Ishikawa (cell line): ENCODE measurements at regions not wholly inside any gene's neighbourhood (a gene's known extent, or its start where the extent isn't known, plus 50 kb on each side); places are given as distances from the start of the nearest gene placed in this dataset.

Source experiments
- CEBPB ChIP-seq: IDR thresholded peaks from 2 replicates; pipeline ENCODE4 v1.6.1; 2012
- CREB1 ChIP-seq: IDR thresholded peaks from 2 replicates; pipeline ENCODE4 v1.6.1; 2012; ENCODE audit warnings: low read depth
- EGR1 ChIP-seq: IDR thresholded peaks from 2 replicates; pipeline ENCODE4 v1.6.1; 2012
- EP300 ChIP-seq: IDR thresholded peaks from 2 replicates; pipeline ENCODE4 v1.6.1; 2012; ENCODE audit warnings: borderline replicate concordance
- FOXM1 ChIP-seq: IDR thresholded peaks from 2 replicates; pipeline ENCODE4 v1.6.1; 2012; ENCODE audit warnings: low read depth, borderline replicate concordance
- NFIC ChIP-seq: IDR thresholded peaks from 2 replicates; pipeline ENCODE4 v1.6.1; 2012
- RAD21 ChIP-seq: IDR thresholded peaks from 2 replicates; pipeline ENCODE4 v1.6.1; 2012; ENCODE audit warnings: low read depth
- TAF1 ChIP-seq: IDR thresholded peaks from 2 replicates; pipeline ENCODE4 v1.6.1; 2012; ENCODE audit warnings: low read depth, mild to moderate bottlenecking
- TCF12 ChIP-seq: IDR thresholded peaks from 2 replicates; pipeline ENCODE4 v1.6.1; 2012; ENCODE audit warnings: low read depth
- TEAD4 ChIP-seq: IDR thresholded peaks from 2 replicates; pipeline ENCODE4 v1.6.1; 2012
- YY1 ChIP-seq: IDR thresholded peaks from 2 replicates; pipeline ENCODE4 v1.6.1; 2012; ENCODE audit warnings: low read depth
- ZBTB7A ChIP-seq: IDR thresholded peaks from 2 replicates; pipeline ENCODE4 v1.6.1; 2012; ENCODE audit warnings: low read depth
- TF ChIP-seq, protein P1 (sequence below): IDR thresholded peaks from 2 replicates; pipeline ENCODE4 v1.6.1; 2012
- TF ChIP-seq, protein P2 (sequence below): IDR thresholded peaks from 2 replicates; pipeline ENCODE4 v1.6.1; 2012; ENCODE audit warnings: low read depth, mild to moderate bottlenecking
- TF ChIP-seq, protein P3 (sequence below): IDR thresholded peaks from 2 replicates; pipeline ENCODE4 v1.6.1; 2012

DNA sequence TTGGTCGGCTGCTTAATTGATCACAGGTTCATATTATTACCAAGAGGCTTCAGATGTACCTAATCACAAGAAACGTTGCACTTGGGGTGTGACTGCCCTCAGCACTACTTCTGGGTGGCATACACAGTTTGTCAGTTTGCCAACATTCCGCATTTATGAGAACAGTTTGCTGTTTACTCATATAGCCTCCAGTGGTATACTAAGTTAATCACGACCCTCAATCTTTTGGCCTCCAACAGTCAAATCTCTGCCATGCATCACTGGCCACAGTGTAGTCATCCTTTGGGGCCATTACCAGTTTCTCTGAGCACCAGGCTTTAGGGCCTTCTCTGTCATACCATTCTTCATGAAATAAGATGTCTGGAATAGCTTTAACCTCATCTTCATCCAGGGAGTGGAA, 62.8 kb upstream of the BCL9 start:
- TF ChIP-seq CEBPB (no peak), EP300 (no peak), TAF1 (no peak), ZBTB7A (no peak), FOXM1 (no peak), EGR1 (no peak), TCF12 (no peak), CREB1 (no peak), TEAD4 (no peak), RAD21 (no peak), NFIC (no peak), YY1 (no peak)
- TF ChIP-seq, protein P1, sequence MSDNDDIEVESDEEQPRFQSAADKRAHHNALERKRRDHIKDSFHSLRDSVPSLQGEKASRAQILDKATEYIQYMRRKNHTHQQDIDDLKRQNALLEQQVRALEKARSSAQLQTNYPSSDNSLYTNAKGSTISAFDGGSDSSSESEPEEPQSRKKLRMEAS, result no peak
- TF ChIP-seq, protein P2, sequence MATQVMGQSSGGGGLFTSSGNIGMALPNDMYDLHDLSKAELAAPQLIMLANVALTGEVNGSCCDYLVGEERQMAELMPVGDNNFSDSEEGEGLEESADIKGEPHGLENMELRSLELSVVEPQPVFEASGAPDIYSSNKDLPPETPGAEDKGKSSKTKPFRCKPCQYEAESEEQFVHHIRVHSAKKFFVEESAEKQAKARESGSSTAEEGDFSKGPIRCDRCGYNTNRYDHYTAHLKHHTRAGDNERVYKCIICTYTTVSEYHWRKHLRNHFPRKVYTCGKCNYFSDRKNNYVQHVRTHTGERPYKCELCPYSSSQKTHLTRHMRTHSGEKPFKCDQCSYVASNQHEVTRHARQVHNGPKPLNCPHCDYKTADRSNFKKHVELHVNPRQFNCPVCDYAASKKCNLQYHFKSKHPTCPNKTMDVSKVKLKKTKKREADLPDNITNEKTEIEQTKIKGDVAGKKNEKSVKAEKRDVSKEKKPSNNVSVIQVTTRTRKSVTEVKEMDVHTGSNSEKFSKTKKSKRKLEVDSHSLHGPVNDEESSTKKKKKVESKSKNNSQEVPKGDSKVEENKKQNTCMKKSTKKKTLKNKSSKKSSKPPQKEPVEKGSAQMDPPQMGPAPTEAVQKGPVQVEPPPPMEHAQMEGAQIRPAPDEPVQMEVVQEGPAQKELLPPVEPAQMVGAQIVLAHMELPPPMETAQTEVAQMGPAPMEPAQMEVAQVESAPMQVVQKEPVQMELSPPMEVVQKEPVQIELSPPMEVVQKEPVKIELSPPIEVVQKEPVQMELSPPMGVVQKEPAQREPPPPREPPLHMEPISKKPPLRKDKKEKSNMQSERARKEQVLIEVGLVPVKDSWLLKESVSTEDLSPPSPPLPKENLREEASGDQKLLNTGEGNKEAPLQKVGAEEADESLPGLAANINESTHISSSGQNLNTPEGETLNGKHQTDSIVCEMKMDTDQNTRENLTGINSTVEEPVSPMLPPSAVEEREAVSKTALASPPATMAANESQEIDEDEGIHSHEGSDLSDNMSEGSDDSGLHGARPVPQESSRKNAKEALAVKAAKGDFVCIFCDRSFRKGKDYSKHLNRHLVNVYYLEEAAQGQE, result no peak
- TF ChIP-seq, protein P3, sequence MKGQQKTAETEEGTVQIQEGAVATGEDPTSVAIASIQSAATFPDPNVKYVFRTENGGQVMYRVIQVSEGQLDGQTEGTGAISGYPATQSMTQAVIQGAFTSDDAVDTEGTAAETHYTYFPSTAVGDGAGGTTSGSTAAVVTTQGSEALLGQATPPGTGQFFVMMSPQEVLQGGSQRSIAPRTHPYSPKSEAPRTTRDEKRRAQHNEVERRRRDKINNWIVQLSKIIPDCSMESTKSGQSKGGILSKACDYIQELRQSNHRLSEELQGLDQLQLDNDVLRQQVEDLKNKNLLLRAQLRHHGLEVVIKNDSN, result no peak

DNA sequence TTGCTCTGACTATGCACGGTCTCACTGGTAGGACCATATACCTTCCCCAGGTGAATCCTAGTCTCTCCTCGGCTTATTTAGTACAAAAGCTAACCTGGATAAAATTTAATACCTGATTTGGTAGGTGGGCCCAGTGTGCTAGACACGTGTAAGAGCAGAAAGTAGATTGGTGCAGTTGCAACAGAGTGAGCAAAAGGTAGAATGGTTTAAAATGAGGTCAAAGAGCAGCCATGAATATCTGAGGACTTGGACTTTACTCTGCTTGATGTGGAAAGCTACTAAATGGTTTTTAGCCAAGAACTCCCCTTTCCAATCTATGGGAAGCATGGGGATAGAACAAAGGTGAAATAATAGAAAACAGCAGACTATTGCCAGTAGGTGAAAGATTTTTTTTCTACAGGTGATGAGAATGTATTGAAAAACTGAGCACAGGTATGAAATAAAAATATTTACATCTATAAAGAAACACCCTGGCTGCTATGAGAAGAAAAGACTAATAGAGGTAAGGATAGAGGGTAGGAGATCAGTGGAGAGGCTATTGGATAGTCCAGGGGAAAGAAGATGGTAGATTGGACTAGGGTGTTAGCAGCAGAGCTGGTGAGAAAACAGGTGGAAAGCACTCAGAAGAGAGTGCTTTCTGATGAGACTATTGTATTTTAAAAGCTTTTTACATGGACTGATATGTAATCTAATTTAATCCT, 61.3 kb upstream of the BCL9 start:
- TF ChIP-seq TAF1 (no peak), NFIC (no peak), CREB1 (no peak), RAD21 (no peak), EGR1 (no peak), TCF12 (no peak), CEBPB (no peak)
- TF ChIP-seq, protein P2, result no peak
- TF ChIP-seq, protein P3, result no peak

DNA sequence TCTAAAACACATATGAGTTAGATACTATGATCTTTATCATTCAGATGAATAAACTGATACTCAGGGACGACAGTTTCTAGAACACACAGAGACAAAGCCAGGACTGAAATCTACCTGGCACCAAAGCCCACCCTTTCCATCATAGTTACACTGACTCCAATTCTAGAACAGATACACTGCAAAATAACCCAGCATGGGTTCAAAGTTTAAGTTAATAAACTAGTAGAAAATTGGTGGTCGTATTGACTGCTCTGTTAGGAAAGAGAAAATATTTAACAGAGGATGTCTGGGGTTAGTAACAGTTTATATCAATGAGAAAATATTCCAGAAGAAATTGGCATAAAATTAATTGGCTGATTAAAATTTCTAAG, 60.8 kb upstream of the BCL9 start:
- TF ChIP-seq CEBPB, result no peak
- TF ChIP-seq EGR1, result no peak
- TF ChIP-seq TAF1, result no peak
- no peak for TF ChIP-seq YY1
- no peak for TF ChIP-seq NFIC
- TF ChIP-seq, protein P1, result no peak
- TF ChIP-seq, protein P2, result no peak
- no peak for TF ChIP-seq TCF12
- TF ChIP-seq RAD21, result no peak
- TF ChIP-seq TEAD4, result no peak
- TF ChIP-seq, protein P3, result no peak
- no peak for TF ChIP-seq CREB1
- TF ChIP-seq FOXM1, result no peak
- no peak for TF ChIP-seq EP300
- no peak for TF ChIP-seq ZBTB7A

DNA sequence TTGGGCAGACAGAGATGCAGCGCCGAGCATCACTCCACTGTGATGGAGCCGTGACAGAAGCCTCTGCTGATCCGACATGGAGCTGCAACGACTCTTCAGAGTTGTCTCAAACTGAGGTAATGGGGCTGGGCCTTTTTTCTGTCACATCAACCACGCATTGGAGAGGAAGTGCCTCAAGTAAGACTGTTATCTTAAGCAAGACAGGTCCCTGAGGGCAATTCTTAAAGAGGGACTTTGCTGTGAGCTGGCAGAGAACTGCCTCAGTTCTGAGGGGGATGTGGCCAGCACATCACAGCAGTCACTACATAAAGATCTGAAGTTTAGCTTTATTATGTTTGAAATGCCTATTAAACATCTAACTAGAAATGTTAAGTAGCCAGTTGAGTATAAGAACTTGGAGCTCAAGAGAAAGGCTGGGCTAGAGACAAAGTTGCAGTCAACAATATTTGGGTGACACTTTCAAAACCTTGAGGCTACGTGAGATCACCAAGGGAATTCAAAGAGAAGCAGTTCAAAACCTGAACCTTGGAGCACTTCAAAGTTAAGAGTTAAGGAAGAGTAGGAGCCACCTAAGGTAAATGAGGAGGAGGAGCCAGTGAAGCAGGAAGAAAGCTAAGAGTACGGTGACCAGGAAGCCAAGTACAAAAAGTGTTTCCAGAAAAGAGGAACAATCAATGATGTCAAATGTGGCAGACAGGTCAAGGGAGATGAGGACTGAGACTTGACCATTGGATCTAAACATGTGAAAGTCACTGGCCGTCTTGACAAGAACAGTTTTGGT, 54.2 kb upstream of the BCL9 start:
- no peak for TF ChIP-seq TAF1
- TF ChIP-seq, protein P1, result no peak
- TF ChIP-seq, protein P3, result no peak
